Panc1 (cell line): ENCODE measurements at regions not wholly inside any gene's neighbourhood (a gene's known extent, or its start where the extent isn't known, plus 50 kb on each side); places are given as distances from the start of the nearest gene placed in this dataset.

Source experiments
- ATAC-seq: fragments of 200-7000 bp; cut with Tn5 transposase; 2 replicates; pipeline ENCODE4 v1.9.1; 2020; ENCODE audit warnings: mild to moderate bottlenecking, moderate library complexity
- BruUV-seq: library from RNA; stranded (reverse); fragments of 400-500 nt; replicated peaks from 2 replicates; lab custom pipeline; 2021; lab: Mats Ljungman, UMichigan
- CTCF ChIA-PET: fragments of 300-600 bp; sonication (Branson Sonifier 250); formaldehyde crosslinking; loops from one replicate; lab custom pipeline; 2022; ENCODE audit warnings: antibody characterized with exemption; lab: Charles Lee
- POLR2A ChIA-PET: fragments of 300-600 bp; sonication (Branson Sonifier 250); formaldehyde crosslinking; loops from one replicate; lab custom pipeline; 2022; ENCODE audit warnings: antibody characterized with exemption; lab: Charles Lee
- DNase-seq: peaks from one replicate; pipeline ENCODE4 v3.0.0-alpha.2; 2010; ENCODE audit warnings: low read depth, low spot score
- H3K27ac ChIP-seq: 2 replicates; pipeline ENCODE4 v1.5.1; 2011; ENCODE audit warnings: mild to moderate bottlenecking, low read length, inconsistent platforms
- H3K27me3 ChIP-seq: fragments of 200-500 bp; sonication (Bioruptor generic); 2 replicates; pipeline ENCODE4 v1.6.0; 2014; ENCODE audit warnings: low read length, inconsistent platforms; ENCODE audit not compliant: control insufficient read depth, insufficient read depth
- H3K36me3 ChIP-seq: fragments of 200-500 bp; sonication (Bioruptor generic); 2 replicates; pipeline ENCODE4 v1.5.1; 2014; ENCODE audit warnings: inconsistent platforms, mild to moderate bottlenecking, low read length, moderate library complexity; ENCODE audit not compliant: control insufficient read depth, insufficient read depth
- H3K4me1 ChIP-seq: 2 replicates; pipeline ENCODE4 v1.5.1; 2011; ENCODE audit warnings: inconsistent platforms, mild to moderate bottlenecking, low read length, moderate library complexity; ENCODE audit not compliant: control insufficient read depth, insufficient read depth
- H3K4me3 ChIP-seq, 2 experiments: 2 replicates each; pipeline ENCODE4 v1.5.1; 2011 to 2012; ENCODE audit warnings: low read depth in 2 of 2, low read length in 2 of 2, mild to moderate bottlenecking in 2 of 2, inconsistent platforms in 1 of 2, moderate library complexity in 1 of 2
- H3K9me3 ChIP-seq: fragments of 200-500 bp; sonication (Bioruptor generic); 2 replicates; pipeline ENCODE4 v1.5.1; 2014; ENCODE audit warnings: low read depth, mild to moderate bottlenecking, inconsistent platforms, low read length, moderate library complexity; ENCODE audit not compliant: control insufficient read depth, insufficient read depth
- CTCF ChIP-seq: fragments of 450-650 bp; IDR thresholded peaks from 2 replicates; pipeline ENCODE4 v1.5.1; 2017; ENCODE audit warnings: mild to moderate bottlenecking
- POLR2AphosphoS5 ChIP-seq: IDR thresholded peaks from 2 replicates; pipeline ENCODE4 v1.6.1; 2012; ENCODE audit warnings: mild to moderate bottlenecking, low read depth, low read length, moderate library complexity
- SIN3A ChIP-seq: IDR thresholded peaks from 2 replicates; pipeline ENCODE4 v1.6.1; 2012; ENCODE audit warnings: low read depth, mild to moderate bottlenecking, low read length, moderate library complexity, borderline replicate concordance; ENCODE audit not compliant: insufficient read depth
- TCF7L2 ChIP-seq: IDR thresholded peaks from 2 replicates; pipeline ENCODE4 v1.6.1; 2011; ENCODE audit warnings: mild to moderate bottlenecking, low read depth, low read length, inconsistent platforms
- in situ Hi-C: cut with HindIII; loops from 2 replicates; pipeline ENCODE4 v1.10.0; 2016; ENCODE audit warnings: low sequenced_read_pairs, low pct_unique_long_range_greater_than_20kb
- intact Hi-C: fragments of 100-400 bp; cut with micrococcal nuclease; formaldehyde crosslinking; loops from one replicate; pipeline ENCODE4 v1.10.0; 2022; ENCODE audit not compliant: unreplicated experiment
- TF ChIP-seq, protein P1 (sequence below), 2 experiments: IDR thresholded peaks; 2 replicates each; pipeline ENCODE4 v1.6.1; 2011 to 2012; ENCODE audit warnings: low read depth in 2 of 2, control low read depth in 1 of 2, low read length in 1 of 2, mild to moderate bottlenecking in 1 of 2, moderate library complexity in 1 of 2; ENCODE audit not compliant: insufficient read depth in 1 of 2

- BruUV-seq: no TSS peak
Measured at GRCh38 chr12:94041850-94042249, 106.5 kb upstream of the PLXNC1 start.

DNA sequence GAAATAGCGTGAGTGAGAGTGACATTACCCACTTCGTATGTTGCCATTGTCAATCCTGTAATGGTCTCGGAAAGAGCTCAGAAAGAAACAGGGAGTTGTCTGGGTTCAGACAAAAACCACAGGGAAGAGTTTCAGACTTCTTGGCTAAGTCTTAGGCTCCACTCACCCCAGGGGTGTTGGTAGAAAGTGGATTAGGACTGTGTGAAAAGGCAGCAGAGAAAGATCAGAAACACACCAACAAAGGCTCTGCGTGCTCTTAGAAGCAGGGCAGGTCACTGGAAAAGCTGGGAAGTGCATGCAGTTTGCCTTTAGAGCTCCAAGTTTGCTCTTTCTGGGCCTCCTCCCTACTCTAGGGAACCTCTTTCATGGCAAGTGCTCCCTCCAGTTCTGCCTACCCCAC, 106.1 kb upstream of the PLXNC1 start:
- in situ Hi-C loops: no loop called here
- CTCF ChIA-PET: no interaction called here

More at GRCh38 chr12:94041850-94042249, 106.5 kb upstream of the PLXNC1 start:
- ChIA-PET POLR2A (no interaction called here), CTCF (no interaction called here)
- Histone ChIP-seq H3K27ac (no peak overlapping the region), H3K4me1 (no peaks in the 10 kb centered on the region), H3K9me3 (peaks cover 3% of the 10 kb centered on the region; the same call in 1 of the 2 replicates), H3K4me3 (no peak overlapping the region), H3K27me3 (no peaks in the 10 kb centered on the region), H3K36me3 (no peaks in the 10 kb centered on the region)
- ATAC-seq: no peak
- intact Hi-C loops (no loop called here), in situ Hi-C loops (no loop called here)
- TF ChIP-seq, protein P1, sequence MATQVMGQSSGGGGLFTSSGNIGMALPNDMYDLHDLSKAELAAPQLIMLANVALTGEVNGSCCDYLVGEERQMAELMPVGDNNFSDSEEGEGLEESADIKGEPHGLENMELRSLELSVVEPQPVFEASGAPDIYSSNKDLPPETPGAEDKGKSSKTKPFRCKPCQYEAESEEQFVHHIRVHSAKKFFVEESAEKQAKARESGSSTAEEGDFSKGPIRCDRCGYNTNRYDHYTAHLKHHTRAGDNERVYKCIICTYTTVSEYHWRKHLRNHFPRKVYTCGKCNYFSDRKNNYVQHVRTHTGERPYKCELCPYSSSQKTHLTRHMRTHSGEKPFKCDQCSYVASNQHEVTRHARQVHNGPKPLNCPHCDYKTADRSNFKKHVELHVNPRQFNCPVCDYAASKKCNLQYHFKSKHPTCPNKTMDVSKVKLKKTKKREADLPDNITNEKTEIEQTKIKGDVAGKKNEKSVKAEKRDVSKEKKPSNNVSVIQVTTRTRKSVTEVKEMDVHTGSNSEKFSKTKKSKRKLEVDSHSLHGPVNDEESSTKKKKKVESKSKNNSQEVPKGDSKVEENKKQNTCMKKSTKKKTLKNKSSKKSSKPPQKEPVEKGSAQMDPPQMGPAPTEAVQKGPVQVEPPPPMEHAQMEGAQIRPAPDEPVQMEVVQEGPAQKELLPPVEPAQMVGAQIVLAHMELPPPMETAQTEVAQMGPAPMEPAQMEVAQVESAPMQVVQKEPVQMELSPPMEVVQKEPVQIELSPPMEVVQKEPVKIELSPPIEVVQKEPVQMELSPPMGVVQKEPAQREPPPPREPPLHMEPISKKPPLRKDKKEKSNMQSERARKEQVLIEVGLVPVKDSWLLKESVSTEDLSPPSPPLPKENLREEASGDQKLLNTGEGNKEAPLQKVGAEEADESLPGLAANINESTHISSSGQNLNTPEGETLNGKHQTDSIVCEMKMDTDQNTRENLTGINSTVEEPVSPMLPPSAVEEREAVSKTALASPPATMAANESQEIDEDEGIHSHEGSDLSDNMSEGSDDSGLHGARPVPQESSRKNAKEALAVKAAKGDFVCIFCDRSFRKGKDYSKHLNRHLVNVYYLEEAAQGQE (IDR thresholded peaks at IDR 0.05; ENCODE audit: insufficient read depth in 1 of 2, low read depth in 2 of 2, low read length in 1 of 2): no peak
- TF ChIP-seq CTCF: no peak
- no peak for TF ChIP-seq POLR2AphosphoS5
- no peak for TF ChIP-seq TCF7L2
- TF ChIP-seq SIN3A: no peak
- no peak for DNase-seq

More for the DNA sequence above, 106.1 kb upstream of the PLXNC1 start:
- no TSS peak for BruUV-seq
- H3K27me3 ChIP-seq: no peaks in the 10 kb centered on the region
- TF ChIP-seq TCF7L2 (no peak), CTCF (no peak), POLR2AphosphoS5 (no peak), SIN3A (no peak)
- TF ChIP-seq, protein P1 (IDR thresholded peaks at IDR 0.05; ENCODE audit: insufficient read depth in 1 of 2, low read depth in 2 of 2, low read length in 1 of 2): no peak
- POLR2A ChIA-PET: no interaction called here
- DNase-seq (no peak), ATAC-seq (no peak)
- no peaks in the 10 kb centered on the region for H3K36me3 ChIP-seq
- intact Hi-C loops: no loop called here
- no peaks in the 10 kb centered on the region for H3K4me1 ChIP-seq
- peaks cover 3% of the 10 kb centered on the region; the same call in 1 of the 2 replicates for H3K9me3 ChIP-seq
- H3K4me3 ChIP-seq: no peak overlapping the region
- H3K27ac ChIP-seq: no peak overlapping the region
